Astrocyte (in vitro differentiated cells and primary cell): ENCODE measurements at regions not wholly inside any gene's neighbourhood (a gene's known extent, or its start where the extent isn't known, plus 50 kb on each side); places are given as distances from the start of the nearest gene placed in this dataset.

Experiments
- DNase-seq: peaks from one replicate; pipeline ENCODE4 v3.0.0-alpha.2; 2010; ENCODE audit warnings: low read depth
- FAIRE-seq: peaks from 2 replicates; lab custom pipeline; 2011; peaks lifted over from hg19 to GRCh38; lab: Jason Lieb, UNC
- H2AFZ ChIP-seq: 2 replicates; pipeline ENCODE4 v1.6.0; 2012; ENCODE audit warnings: low read depth, low read length, inconsistent platforms
- H3K27ac ChIP-seq: 2 replicates; pipeline ENCODE4 v1.5.1; 2011; ENCODE audit warnings: low read depth, low read length, inconsistent platforms
- H3K27me3 ChIP-seq: 2 replicates; pipeline ENCODE4 v1.6.0; 2011; ENCODE audit warnings: low read length, inconsistent platforms; ENCODE audit not compliant: insufficient read depth
- H3K36me3 ChIP-seq: 2 replicates; pipeline ENCODE4 v1.5.1; 2011; ENCODE audit warnings: low read length, inconsistent platforms; ENCODE audit not compliant: insufficient read depth
- H3K4me1 ChIP-seq: 2 replicates; pipeline ENCODE4 v1.5.1; 2011; ENCODE audit warnings: low read length, inconsistent platforms; ENCODE audit not compliant: insufficient read depth
- H3K4me2 ChIP-seq: 2 replicates; pipeline ENCODE4 v1.6.0; 2012; ENCODE audit warnings: low read length, inconsistent platforms
- H3K4me3 ChIP-seq: 2 replicates; pipeline ENCODE4 v1.5.1; 2011; ENCODE audit warnings: low read depth, mild to moderate bottlenecking, low read length, inconsistent platforms; ENCODE audit not compliant: insufficient read depth
- H3K79me2 ChIP-seq: 2 replicates; pipeline ENCODE4 v1.6.0; 2012; ENCODE audit warnings: mild to moderate bottlenecking, low read length, inconsistent platforms; ENCODE audit not compliant: insufficient read depth
- H3K9ac ChIP-seq: 2 replicates; pipeline ENCODE4 v1.6.0; 2012; ENCODE audit warnings: mild to moderate bottlenecking, low read length, inconsistent platforms
- H3K9me3 ChIP-seq: 2 replicates; pipeline ENCODE4 v1.5.1; 2012; ENCODE audit warnings: low read depth, mild to moderate bottlenecking, low read length, inconsistent platforms; ENCODE audit not compliant: insufficient read depth
- H4K20me1 ChIP-seq: 2 replicates; pipeline ENCODE4 v1.6.0; 2012; ENCODE audit warnings: low read length, inconsistent platforms; ENCODE audit not compliant: insufficient read depth
- H3K27ac Mint-ChIP-seq: one replicate; pipeline ENCODE4 v1.8.0; 2021; ENCODE audit warnings: mild to moderate bottlenecking, mixed read lengths; ENCODE audit not compliant: unreplicated experiment
- H3K27me3 Mint-ChIP-seq: one replicate; pipeline ENCODE4 v1.8.0; 2021; ENCODE audit warnings: low read depth, mixed read lengths; ENCODE audit not compliant: unreplicated experiment
- H3K36me3 Mint-ChIP-seq: one replicate; pipeline ENCODE4 v1.8.0; 2021; ENCODE audit warnings: low read depth, mixed read lengths; ENCODE audit not compliant: unreplicated experiment
- H3K4me1 Mint-ChIP-seq: one replicate; pipeline ENCODE4 v1.8.0; 2021; ENCODE audit warnings: low read depth, mixed read lengths; ENCODE audit not compliant: unreplicated experiment
- H3K4me3 Mint-ChIP-seq: one replicate; pipeline ENCODE4 v1.8.0; 2021; ENCODE audit warnings: mild to moderate bottlenecking, moderate library complexity, mixed read lengths; ENCODE audit not compliant: unreplicated experiment
- H3K9me3 Mint-ChIP-seq: one replicate; pipeline ENCODE4 v1.8.0; 2021; ENCODE audit warnings: mild to moderate bottlenecking, mixed read lengths; ENCODE audit not compliant: unreplicated experiment
- CTCF ChIP-seq: IDR thresholded peaks from 2 replicates; pipeline ENCODE4 v1.5.1; 2011; ENCODE audit warnings: low read depth, mild to moderate bottlenecking, inconsistent platforms, low read length, moderate library complexity; ENCODE audit not compliant: insufficient read depth
- EZH2 ChIP-seq: IDR thresholded peaks from 2 replicates; pipeline ENCODE4 v1.6.1; 2012; ENCODE audit warnings: mild to moderate bottlenecking, low read length, inconsistent platforms; ENCODE audit not compliant: insufficient read depth

DNA sequence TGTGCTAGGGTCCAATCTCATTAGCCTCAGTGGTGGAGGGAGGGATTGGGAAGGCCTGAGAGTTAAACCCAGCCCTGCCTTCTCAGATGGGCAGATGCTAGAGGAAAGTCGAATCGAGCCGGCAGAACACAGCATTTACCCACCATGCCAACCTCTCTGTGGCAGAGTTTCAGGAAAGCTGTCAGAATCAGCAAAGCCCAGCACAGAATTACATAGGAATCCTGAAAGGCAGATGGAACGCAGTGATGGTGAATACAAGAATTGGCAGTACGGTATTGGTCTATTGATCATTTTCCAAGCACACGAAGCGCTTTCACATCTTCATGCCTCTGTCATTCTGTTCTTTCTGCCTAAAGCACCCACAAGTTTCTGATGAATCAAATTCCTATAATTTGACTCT, 417.7 kb upstream of the RBMS3 start:
- no peak for TF ChIP-seq CTCF
- TF ChIP-seq EZH2: no peak
- Mint-ChIP-seq H3K9me3 (no peaks in the 10 kb centered on the region), H3K36me3 (no peaks in the 10 kb centered on the region), H3K4me3 (no peak overlapping the region), H3K4me1 (no peaks in the 10 kb centered on the region), H3K27ac (no peak overlapping the region), H3K27me3 (no peaks in the 10 kb centered on the region)
- no peak for FAIRE-seq
- Histone ChIP-seq H3K9ac (no peak overlapping the region), H3K4me3 (no peak overlapping the region), H3K36me3 (no peaks in the 10 kb centered on the region), H4K20me1 (no peaks in the 10 kb centered on the region), H3K9me3 (no peaks in the 10 kb centered on the region), H3K4me1 (no peaks in the 10 kb centered on the region), H2AFZ (no peak overlapping the region), H3K27me3 (peaks cover 3% of the 10 kb centered on the region), H3K4me2 (no peak overlapping the region), H3K79me2 (no peaks in the 10 kb centered on the region), H3K27ac (no peak overlapping the region)
- DNase-seq: no peak

DNA sequence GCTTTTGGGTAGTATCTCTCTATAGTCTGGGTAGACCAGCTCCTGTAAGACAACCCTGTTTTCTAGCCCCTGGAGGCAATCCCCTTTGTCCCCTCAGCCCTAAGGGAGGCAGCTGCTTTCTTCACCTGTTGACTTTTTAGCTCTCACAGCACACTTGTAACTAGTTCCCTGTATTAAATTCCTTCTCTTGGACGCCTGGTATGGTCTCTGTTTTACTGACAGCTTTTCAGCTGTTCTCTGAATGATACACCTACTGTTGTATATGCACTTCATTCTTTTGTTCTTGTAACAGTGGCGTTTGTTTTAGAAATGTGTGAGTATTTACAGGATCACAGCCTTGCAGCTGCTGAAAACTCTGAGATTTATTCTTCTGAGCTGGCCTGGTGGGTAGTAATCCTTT, 413.0 kb upstream of the RBMS3 start:
- Histone ChIP-seq H3K4me1 (no peaks in the 10 kb centered on the region), H3K9ac (no peak overlapping the region), H3K27me3 (peaks cover 3% of the 10 kb centered on the region), H3K4me2 (no peak overlapping the region), H3K79me2 (no peaks in the 10 kb centered on the region), H2AFZ (no peak overlapping the region), H3K4me3 (no peak overlapping the region), H3K36me3 (no peaks in the 10 kb centered on the region), H4K20me1 (no peaks in the 10 kb centered on the region), H3K9me3 (no peaks in the 10 kb centered on the region), H3K27ac (no peak overlapping the region)
- Mint-ChIP-seq H3K36me3 (no peaks in the 10 kb centered on the region), H3K27ac (no peak overlapping the region), H3K4me1 (no peaks in the 10 kb centered on the region), H3K9me3 (no peaks in the 10 kb centered on the region), H3K4me3 (no peak overlapping the region), H3K27me3 (no peaks in the 10 kb centered on the region)
- DNase-seq: no peak
- no peak for FAIRE-seq
- TF ChIP-seq CTCF (no peak), EZH2 (no peak)

GRCh38 chr3:28868897-28869296, 412.0 kb upstream of the RBMS3 start:
- H3K36me3 Mint-ChIP-seq: no peaks in the 10 kb centered on the region
- no peak overlapping the region for H2AFZ ChIP-seq
- FAIRE-seq: peak; percentile 17
- H3K4me1 ChIP-seq: no peaks in the 10 kb centered on the region
- H3K9ac ChIP-seq: no peak overlapping the region
- no peak overlapping the region for H3K4me2 ChIP-seq
- no peak overlapping the region for H3K4me3 Mint-ChIP-seq
- no peaks in the 10 kb centered on the region for H4K20me1 ChIP-seq
- H3K4me3 ChIP-seq: no peak overlapping the region
- no peaks in the 10 kb centered on the region for H3K9me3 Mint-ChIP-seq
- no peak overlapping the region for H3K27ac ChIP-seq
- no peaks in the 10 kb centered on the region for H3K36me3 ChIP-seq
- no peaks in the 10 kb centered on the region for H3K27me3 Mint-ChIP-seq
- H3K27me3 ChIP-seq: no peaks in the 10 kb centered on the region
- DNase-seq: no peak
- H3K27ac Mint-ChIP-seq: no peak overlapping the region
- H3K79me2 ChIP-seq: no peaks in the 10 kb centered on the region
- H3K4me1 Mint-ChIP-seq: no peaks in the 10 kb centered on the region
- TF ChIP-seq EZH2 (no peak), CTCF (no peak)
- no peaks in the 10 kb centered on the region for H3K9me3 ChIP-seq
